GM12864 (cell line): ENCODE measurements at regions not wholly inside any gene's neighbourhood (a gene's known extent, or its start where the extent isn't known, plus 50 kb on each side); places are given as distances from the start of the nearest gene placed in this dataset.

Source experiments
- DNase-seq: peaks from one replicate; pipeline ENCODE4 v3.0.0-alpha.2; 2011; ENCODE audit warnings: low read depth
- H3K4me3 ChIP-seq: 2 replicates; pipeline ENCODE4 v1.5.1; 2011; ENCODE audit warnings: mild to moderate bottlenecking, low read depth, low read length, control low read depth
- CTCF ChIP-seq: IDR thresholded peaks from 2 replicates; pipeline ENCODE4 v1.5.1; 2011; ENCODE audit warnings: low read depth, mild to moderate bottlenecking, moderate library complexity, low read length, control low read depth, inconsistent platforms; ENCODE audit errors: missing control alignments

DNA sequence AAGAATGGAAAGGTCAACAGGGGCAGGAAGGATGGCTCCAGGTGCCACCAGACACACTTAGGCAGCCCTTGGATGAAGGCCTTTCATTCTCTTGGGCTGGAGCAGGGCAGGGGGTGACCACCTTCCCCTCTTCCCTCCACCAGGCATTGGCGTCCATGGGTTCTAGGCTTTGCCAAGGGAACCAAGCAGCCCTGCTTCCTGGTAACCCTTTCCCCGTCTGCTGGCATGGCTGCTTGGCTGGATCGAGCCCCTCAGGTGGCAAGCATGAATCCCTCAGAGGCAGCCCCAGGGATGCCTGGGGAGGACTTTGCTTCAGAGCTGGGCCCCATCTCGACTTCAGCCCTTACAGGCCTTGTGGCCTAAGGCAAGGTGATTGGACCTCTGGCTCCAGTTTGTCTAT, 185.1 kb upstream of the SYT13 start:
- H3K4me3 ChIP-seq: no peak overlapping the region
- no peak for TF ChIP-seq CTCF
- no peak for DNase-seq

GRCh38 chr11:45470794-45471167, 184.6 kb upstream of the SYT13 start:
- H3K4me3 ChIP-seq: no peak overlapping the region
- TF ChIP-seq CTCF: no peak
- no peak for DNase-seq

GRCh38 chr11:45470151-45470793, 184.1 kb upstream of the SYT13 start:
- DNase-seq: no peak
- H3K4me3 ChIP-seq: no peak overlapping the region
- no peak for TF ChIP-seq CTCF

- no peak for DNase-seq
- no peak overlapping the region for H3K4me3 ChIP-seq
- no peak for TF ChIP-seq CTCF
Measured at GRCh38 chr11:45468267-45468856, 182.2 kb upstream of the SYT13 start.

- DNase-seq: no peak
- H3K4me3 ChIP-seq: no peak overlapping the region
- no peak for TF ChIP-seq CTCF
Measured at GRCh38 chr11:45463541-45463940, 177.4 kb upstream of the SYT13 start.

GRCh38 chr11:45461514-45461913, 175.4 kb upstream of the SYT13 start:
- DNase-seq: no peak
- no peak overlapping the region for H3K4me3 ChIP-seq

More at GRCh38 chr11:45461514-45461913, 175.4 kb upstream of the SYT13 start:
- no peak for TF ChIP-seq CTCF
